Ishikawa (cell line): ENCODE measurements at regions not wholly inside any gene's neighbourhood (a gene's known extent, or its start where the extent isn't known, plus 50 kb on each side); places are given as distances from the start of the nearest gene placed in this dataset.

ENCODE experiments used
- RAD21 ChIP-seq: IDR thresholded peaks from 2 replicates; pipeline ENCODE4 v1.6.1; 2012; ENCODE audit warnings: low read depth
- TF ChIP-seq, protein P1 (sequence below): IDR thresholded peaks from 2 replicates; pipeline ENCODE4 v1.6.1; 2012; ENCODE audit warnings: low read depth, mild to moderate bottlenecking

- no peak for TF ChIP-seq RAD21
- TF ChIP-seq, protein P1, sequence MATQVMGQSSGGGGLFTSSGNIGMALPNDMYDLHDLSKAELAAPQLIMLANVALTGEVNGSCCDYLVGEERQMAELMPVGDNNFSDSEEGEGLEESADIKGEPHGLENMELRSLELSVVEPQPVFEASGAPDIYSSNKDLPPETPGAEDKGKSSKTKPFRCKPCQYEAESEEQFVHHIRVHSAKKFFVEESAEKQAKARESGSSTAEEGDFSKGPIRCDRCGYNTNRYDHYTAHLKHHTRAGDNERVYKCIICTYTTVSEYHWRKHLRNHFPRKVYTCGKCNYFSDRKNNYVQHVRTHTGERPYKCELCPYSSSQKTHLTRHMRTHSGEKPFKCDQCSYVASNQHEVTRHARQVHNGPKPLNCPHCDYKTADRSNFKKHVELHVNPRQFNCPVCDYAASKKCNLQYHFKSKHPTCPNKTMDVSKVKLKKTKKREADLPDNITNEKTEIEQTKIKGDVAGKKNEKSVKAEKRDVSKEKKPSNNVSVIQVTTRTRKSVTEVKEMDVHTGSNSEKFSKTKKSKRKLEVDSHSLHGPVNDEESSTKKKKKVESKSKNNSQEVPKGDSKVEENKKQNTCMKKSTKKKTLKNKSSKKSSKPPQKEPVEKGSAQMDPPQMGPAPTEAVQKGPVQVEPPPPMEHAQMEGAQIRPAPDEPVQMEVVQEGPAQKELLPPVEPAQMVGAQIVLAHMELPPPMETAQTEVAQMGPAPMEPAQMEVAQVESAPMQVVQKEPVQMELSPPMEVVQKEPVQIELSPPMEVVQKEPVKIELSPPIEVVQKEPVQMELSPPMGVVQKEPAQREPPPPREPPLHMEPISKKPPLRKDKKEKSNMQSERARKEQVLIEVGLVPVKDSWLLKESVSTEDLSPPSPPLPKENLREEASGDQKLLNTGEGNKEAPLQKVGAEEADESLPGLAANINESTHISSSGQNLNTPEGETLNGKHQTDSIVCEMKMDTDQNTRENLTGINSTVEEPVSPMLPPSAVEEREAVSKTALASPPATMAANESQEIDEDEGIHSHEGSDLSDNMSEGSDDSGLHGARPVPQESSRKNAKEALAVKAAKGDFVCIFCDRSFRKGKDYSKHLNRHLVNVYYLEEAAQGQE = no peak
Observed at GRCh38 chr9:135212961-135213360, 125.5 kb downstream of the OLFM1 start.
